ENCODE measurements at regions not wholly inside any gene's neighbourhood (a gene's known extent, or its start where the extent isn't known, plus 50 kb on each side); places are given as distances from the start of the nearest gene placed in this dataset.

DNA sequence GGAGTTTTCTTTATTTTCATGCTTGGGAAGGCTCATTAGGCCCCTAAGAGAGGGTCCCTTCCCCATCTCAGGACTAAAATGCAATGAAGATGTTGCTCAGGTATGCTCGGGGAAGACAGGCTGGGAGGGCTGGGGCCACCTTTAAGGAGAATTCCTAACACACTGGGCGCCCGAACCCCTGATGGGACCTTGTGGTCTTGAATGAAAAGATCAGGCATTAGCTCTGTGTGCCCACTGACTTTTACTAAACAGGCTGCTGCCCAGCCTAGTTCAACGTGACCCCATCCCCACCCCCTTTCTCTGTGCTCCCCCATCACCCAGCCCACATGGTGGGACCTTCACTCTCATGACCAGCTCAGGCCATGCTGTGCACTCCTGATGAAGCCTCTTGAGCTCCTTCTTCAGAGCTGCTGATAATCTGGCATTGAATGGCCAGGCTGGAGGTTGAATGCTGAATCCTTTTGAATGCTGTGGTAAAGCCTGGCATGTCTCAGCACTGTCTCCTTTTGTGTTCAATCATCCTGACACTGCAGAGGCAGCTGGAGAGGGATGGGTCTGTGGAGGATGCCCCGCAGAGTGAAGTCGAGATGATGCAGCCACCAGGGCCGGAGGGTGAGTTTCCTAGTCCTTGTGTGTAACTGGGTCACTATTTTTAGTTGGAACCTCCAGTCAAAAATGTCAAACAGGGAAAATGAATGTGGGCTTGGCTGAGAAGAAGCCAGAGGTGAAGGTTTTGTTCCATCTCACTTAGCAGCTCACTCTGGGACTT lies 209.1 kb downstream of the UQCRFS1 start:
- POLR2A ChIA-PET, result no interaction called here
- H3K27ac Mint-ChIP-seq, result no peak overlapping the region
- TF ChIP-seq, protein P1, sequence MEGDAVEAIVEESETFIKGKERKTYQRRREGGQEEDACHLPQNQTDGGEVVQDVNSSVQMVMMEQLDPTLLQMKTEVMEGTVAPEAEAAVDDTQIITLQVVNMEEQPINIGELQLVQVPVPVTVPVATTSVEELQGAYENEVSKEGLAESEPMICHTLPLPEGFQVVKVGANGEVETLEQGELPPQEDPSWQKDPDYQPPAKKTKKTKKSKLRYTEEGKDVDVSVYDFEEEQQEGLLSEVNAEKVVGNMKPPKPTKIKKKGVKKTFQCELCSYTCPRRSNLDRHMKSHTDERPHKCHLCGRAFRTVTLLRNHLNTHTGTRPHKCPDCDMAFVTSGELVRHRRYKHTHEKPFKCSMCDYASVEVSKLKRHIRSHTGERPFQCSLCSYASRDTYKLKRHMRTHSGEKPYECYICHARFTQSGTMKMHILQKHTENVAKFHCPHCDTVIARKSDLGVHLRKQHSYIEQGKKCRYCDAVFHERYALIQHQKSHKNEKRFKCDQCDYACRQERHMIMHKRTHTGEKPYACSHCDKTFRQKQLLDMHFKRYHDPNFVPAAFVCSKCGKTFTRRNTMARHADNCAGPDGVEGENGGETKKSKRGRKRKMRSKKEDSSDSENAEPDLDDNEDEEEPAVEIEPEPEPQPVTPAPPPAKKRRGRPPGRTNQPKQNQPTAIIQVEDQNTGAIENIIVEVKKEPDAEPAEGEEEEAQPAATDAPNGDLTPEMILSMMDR (IDR thresholded peaks at IDR 0.05), result no peak
- DNase-seq (no peak), ATAC-seq (no peak)
- no peak overlapping the region for H3K4me3 Mint-ChIP-seq
- peaks cover 1% of the 10 kb centered on the region for H3K27me3 Mint-ChIP-seq
- CTCF ChIA-PET, result no interaction called here
- H3K9me3 Mint-ChIP-seq, result no peaks in the 10 kb centered on the region
- no peaks in the 10 kb centered on the region for H3K36me3 Mint-ChIP-seq (ENCODE audit: low read depth)
- H3K4me1 Mint-ChIP-seq (ENCODE audit: low read depth), result no peaks in the 10 kb centered on the region
- intact Hi-C loops (cut with micrococcal nuclease), result no loop called here

DNA sequence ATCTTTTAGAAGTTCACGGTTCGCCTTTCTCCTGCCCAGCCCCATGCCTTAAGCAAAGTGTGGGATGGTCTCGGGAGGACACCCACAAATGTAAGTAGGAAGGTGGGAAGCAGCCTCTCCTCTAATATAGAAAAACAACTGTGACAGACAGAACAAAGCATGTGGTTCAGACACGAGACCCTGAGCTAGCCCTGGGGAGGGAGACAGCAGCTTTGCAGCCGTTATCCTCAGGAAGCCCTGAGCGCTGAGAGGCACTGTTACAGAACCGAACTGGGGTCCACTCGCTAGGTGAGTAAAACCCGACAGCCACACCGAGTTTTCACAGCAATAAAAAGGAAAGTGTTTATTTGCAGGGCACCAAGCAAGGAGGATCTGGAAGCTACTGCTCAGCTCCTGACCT lies 210.6 kb downstream of the UQCRFS1 start:
- H3K4me1 Mint-ChIP-seq (ENCODE audit: low read depth), result no peaks in the 10 kb centered on the region
- no peak overlapping the region for H3K4me3 Mint-ChIP-seq
- no peak overlapping the region for H3K27ac Mint-ChIP-seq
- no peaks in the 10 kb centered on the region for H3K9me3 Mint-ChIP-seq
- DNase-seq, result no peak
- ATAC-seq, result no peak
- peaks cover 1% of the 10 kb centered on the region for H3K27me3 Mint-ChIP-seq
- intact Hi-C loops (cut with micrococcal nuclease), result no loop called here
- POLR2A ChIA-PET, result no interaction called here
- CTCF ChIA-PET, result interaction anchor here (1.4 kb wide), 1 partner anchor 19 kb away, joined by 3 read pairs; no protein-coding TSS in a partner anchor
- TF ChIP-seq, protein P1 (IDR thresholded peaks at IDR 0.05), result no peak
- H3K36me3 Mint-ChIP-seq (ENCODE audit: low read depth), result no peaks in the 10 kb centered on the region

DNA sequence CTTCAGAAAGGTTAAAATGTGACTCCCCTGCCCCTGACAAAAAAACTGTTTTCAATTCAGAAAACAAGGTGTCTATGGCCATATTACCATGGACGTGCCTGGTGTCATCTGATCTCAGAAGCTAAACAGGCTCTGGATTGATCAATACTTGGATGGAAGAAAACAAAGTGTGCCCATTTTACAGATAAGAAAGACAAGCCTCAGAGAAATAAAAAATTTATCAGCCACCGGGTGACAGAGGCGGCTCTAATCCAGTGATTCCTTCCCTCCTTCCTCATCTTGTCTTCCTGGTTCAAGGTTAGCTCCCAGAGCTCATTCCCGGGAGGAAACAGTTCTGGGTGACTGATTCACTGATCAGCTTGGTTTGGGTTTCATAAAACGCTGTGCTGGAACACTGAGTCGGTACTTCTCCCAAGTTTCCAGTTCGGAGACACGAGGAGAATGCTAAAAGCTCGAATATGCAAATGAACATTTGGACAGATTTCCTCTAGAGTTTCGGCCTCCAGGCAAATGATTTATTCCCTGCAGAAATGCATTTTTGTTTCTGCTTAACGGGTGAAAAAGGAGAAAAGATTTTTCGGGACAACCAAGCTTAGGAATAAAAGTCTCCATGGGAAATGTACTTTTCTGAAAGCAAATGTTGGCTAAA lies 211.2 kb downstream of the UQCRFS1 start:
- CTCF ChIA-PET, result interaction anchor here (1.4 kb wide), 1 partner anchor 19 kb away, joined by 3 read pairs; no protein-coding TSS in a partner anchor
- no peak for ATAC-seq

DNA sequence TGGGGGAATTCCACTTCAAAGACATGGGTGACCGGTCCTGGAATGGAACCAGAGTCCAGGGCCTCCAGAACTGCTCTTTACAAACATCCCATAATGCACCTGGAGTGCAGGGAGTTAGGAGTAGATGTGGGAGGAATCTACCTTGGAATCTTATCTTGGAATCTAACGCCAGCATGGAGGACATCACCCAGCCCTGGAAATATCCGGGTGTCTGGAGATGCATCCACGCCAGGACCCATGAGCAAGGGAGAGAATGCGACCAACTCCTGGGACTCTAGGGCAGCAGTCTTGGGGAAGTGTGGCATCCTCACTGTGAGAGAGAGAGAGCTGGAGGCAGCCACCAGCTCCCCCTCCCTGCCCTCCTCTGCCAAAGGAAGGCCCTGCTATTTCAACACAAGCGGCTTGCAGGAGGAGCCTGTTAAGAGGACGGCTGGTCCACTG lies 211.8 kb downstream of the UQCRFS1 start:
- TF ChIP-seq, protein P1 (IDR thresholded peaks at IDR 0.05), result no peak
- peaks cover 1% of the 10 kb centered on the region for H3K27me3 Mint-ChIP-seq
- peaks cover 3% of the 10 kb centered on the region for H3K9me3 Mint-ChIP-seq
- CTCF ChIA-PET, result interaction anchor here (1.4 kb wide), 1 partner anchor 20 kb away, joined by 3 read pairs; no protein-coding TSS in a partner anchor
- no peak for ATAC-seq
- intact Hi-C loops (cut with micrococcal nuclease), result no loop called here
- H3K36me3 Mint-ChIP-seq (ENCODE audit: low read depth), result no peaks in the 10 kb centered on the region
- no peak overlapping the region for H3K27ac Mint-ChIP-seq
- no peak for DNase-seq
- H3K4me3 Mint-ChIP-seq, result no peak overlapping the region
- POLR2A ChIA-PET, result no interaction called here
- no peaks in the 10 kb centered on the region for H3K4me1 Mint-ChIP-seq (ENCODE audit: low read depth)

More for the DNA sequence above, 211.2 kb downstream of the UQCRFS1 start:
- Mint-ChIP-seq H3K4me1 (ENCODE audit: low read depth) (no peaks in the 10 kb centered on the region), H3K4me3 (no peak overlapping the region), H3K27ac (no peak overlapping the region), H3K9me3 (peaks cover 2% of the 10 kb centered on the region), H3K36me3 (ENCODE audit: low read depth) (no peaks in the 10 kb centered on the region), H3K27me3 (peaks cover 1% of the 10 kb centered on the region)
- intact Hi-C loops (cut with micrococcal nuclease), result no loop called here
- TF ChIP-seq, protein P1 (IDR thresholded peaks at IDR 0.05), result no peak
- no peak for DNase-seq
- POLR2A ChIA-PET, result no interaction called here

Measured in activated CD8-positive, alpha-beta T cell treated with anti-CD3 and anti-CD28 coated beads for 36 hours (primary cell).